HepG2 (cell line): ENCODE measurements at regions not wholly inside any gene's neighbourhood (a gene's known extent, or its start where the extent isn't known, plus 50 kb on each side); places are given as distances from the start of the nearest gene placed in this dataset.

Source experiments
- ATAC-seq: fragments of 200-7000 bp; cut with Tn5 transposase; 3 replicates; pipeline ENCODE4 v1.9.1; 2020; ENCODE audit warnings: mild to moderate bottlenecking, moderate library complexity
- BruUV-seq: library from RNA; stranded (reverse); fragments of 400-500 nt; replicated peaks from 2 replicates; lab custom pipeline; 2021; lab: Mats Ljungman, UMichigan
- CTCF ChIA-PET: fragments of 300-600 bp; formaldehyde crosslinking; extraction: SDS; loops from one replicate; lab custom pipeline; 2021; ENCODE audit warnings: low total read pairs, inconsistent platforms, low intra/inter-chr PET ratio; lab: Yijun Ruan, JAX
- POLR2A ChIA-PET: fragments of 350-600 bp; sonication (Branson Sonifier 250); formaldehyde crosslinking; loops from one replicate; lab custom pipeline; 2020; ENCODE audit warnings: antibody characterized with exemption, inconsistent platforms; lab: Yijun Ruan, JAX
- DNase-seq: peaks from one replicate; pipeline ENCODE4 v3.0.0-alpha.2; 2015; ENCODE audit warnings: low spot score
- FAIRE-seq: peaks from 3 replicates; lab custom pipeline; 2011; peaks lifted over from hg19 to GRCh38; lab: Jason Lieb, UNC
- H2AFZ ChIP-seq: one replicate; pipeline ENCODE4 v1.6.1; 2011; ENCODE audit warnings: low read length, inconsistent platforms
- H3K27ac ChIP-seq: fragments of 300-600 bp; 3 replicates; pipeline ENCODE4 v1.8.0; 2011; ENCODE audit warnings: mixed run types, mild to moderate bottlenecking, mixed read lengths, low read length, inconsistent platforms; ENCODE audit not compliant: insufficient read depth; ENCODE audit errors: extremely low read length
- H3K27me3 ChIP-seq, 2 experiments: fragments of 200-600 bp in 1 of 2; 2 replicates in 1 of 2; 3 replicates in 1 of 2; pipeline versions ENCODE4 v1.6.0 to v1.8.0; 2011; ENCODE audit warnings: low read length in 2 of 2, mild to moderate bottlenecking in 2 of 2, moderate library complexity in 2 of 2, inconsistent platforms in 1 of 2; ENCODE audit not compliant: insufficient read depth in 2 of 2, control insufficient read depth in 1 of 2
- H3K36me3 ChIP-seq, 2 experiments: fragments of 200-600 bp in 1 of 2; replicated peaks in 1 of 2; 2 replicates in 1 of 2; 3 replicates in 1 of 2; pipeline versions ENCODE4 v1.5.1 to v1.8.0; 2011; ENCODE audit warnings: low read length in 2 of 2, inconsistent platforms in 1 of 2; ENCODE audit not compliant: insufficient read depth in 2 of 2, control insufficient read depth in 1 of 2
- H3K4me1 ChIP-seq: 2 replicates; pipeline ENCODE4 v1.5.1; 2012; ENCODE audit warnings: low read length, inconsistent platforms; ENCODE audit not compliant: insufficient read depth
- H3K4me2 ChIP-seq: 2 replicates; pipeline ENCODE4 v1.6.0; 2011; ENCODE audit warnings: low read depth, low read length, inconsistent platforms
- H3K4me3 ChIP-seq, 3 experiments: fragments of 200-600 bp in 1 of 3; sonication (generic), shearing (Covaris generic) in 1 of 3; replicated peaks in 1 of 3; 2 replicates each; pipeline ENCODE4 v1.5.1; 2011 to 2016; ENCODE audit warnings: low read length in 3 of 3, inconsistent platforms in 2 of 3, low read depth in 2 of 3, mild to moderate bottlenecking in 2 of 3, control low read depth in 1 of 3, mixed read lengths in 1 of 3; ENCODE audit not compliant: insufficient read depth in 1 of 3
- H3K79me2 ChIP-seq: one replicate; pipeline ENCODE4 v1.6.1; 2011; ENCODE audit warnings: low read length, inconsistent platforms; ENCODE audit not compliant: insufficient read depth
- H3K9ac ChIP-seq: 2 replicates; pipeline ENCODE4 v1.6.0; 2011; ENCODE audit warnings: mild to moderate bottlenecking, low read depth, low read length, inconsistent platforms; ENCODE audit not compliant: insufficient read depth
- H3K9me3 ChIP-seq: 2 replicates; pipeline ENCODE4 v1.5.1; 2012; ENCODE audit warnings: mild to moderate bottlenecking, low read length
- H4K20me1 ChIP-seq: 2 replicates; pipeline ENCODE4 v1.6.0; 2011; ENCODE audit warnings: inconsistent platforms, mild to moderate bottlenecking, low read length, moderate library complexity; ENCODE audit not compliant: insufficient read depth
- CENPBD1 ChIP-seq: sonication (generic); formaldehyde crosslinking; IDR thresholded peaks from 2 replicates; pipeline ENCODE4 v1.8.0; 2022; ENCODE audit warnings: missing genetic modification reagents, low read depth, mild to moderate bottlenecking, borderline replicate concordance
- E2F2 ChIP-seq: sonication (generic); formaldehyde crosslinking; IDR thresholded peaks from 2 replicates; pipeline ENCODE4 v1.4.0; 2020; ENCODE audit warnings: missing genetic modification reagents, borderline replicate concordance
- HNRNPK ChIP-seq: fragments of 200-400 bp; formaldehyde crosslinking; IDR thresholded peaks from 2 replicates; pipeline ENCODE4 v1.6.1; 2018; ENCODE audit warnings: low read length, low read depth, moderate library complexity, mild to moderate bottlenecking; ENCODE audit not compliant: poor library complexity, severe bottlenecking
- RARA ChIP-seq: IDR thresholded peaks from 2 replicates; pipeline ENCODE4 v1.6.1; 2016; ENCODE audit warnings: missing genetic modification reagents, missing compliant biosample characterization
- REPIN1 ChIP-seq: sonication (generic); formaldehyde crosslinking; IDR thresholded peaks from 2 replicates; pipeline ENCODE4 v1.8.0; 2022; ENCODE audit warnings: missing genetic modification reagents, low read depth, mild to moderate bottlenecking, borderline replicate concordance
- SRSF4 ChIP-seq: fragments of 200-400 bp; formaldehyde crosslinking; IDR thresholded peaks from one replicate; pipeline ENCODE4 v1.6.1; 2018; ENCODE audit warnings: mild to moderate bottlenecking, low read depth, low read length, moderate library complexity; ENCODE audit not compliant: poor library complexity, severe bottlenecking
- YEATS2 ChIP-seq: sonication (generic); formaldehyde crosslinking; IDR thresholded peaks from 2 replicates; pipeline ENCODE4 v1.4.0; 2020; ENCODE audit warnings: missing genetic modification reagents, borderline replicate concordance
- ZNF12 ChIP-seq: sonication (generic); formaldehyde crosslinking; IDR thresholded peaks from 2 replicates; pipeline ENCODE4 v1.5.0; 2020; ENCODE audit warnings: missing genetic modification reagents
- ZNF121 ChIP-seq: sonication (generic); formaldehyde crosslinking; IDR thresholded peaks from 2 replicates; pipeline ENCODE4 v1.5.0; 2020; ENCODE audit warnings: mild to moderate bottlenecking, missing genetic modification reagents
- ZNF431 ChIP-seq: sonication (generic); formaldehyde crosslinking; IDR thresholded peaks from 2 replicates; pipeline ENCODE4 v1.9.0; 2022; ENCODE audit warnings: missing genetic modification reagents, low read depth, mild to moderate bottlenecking, borderline replicate concordance
- ZNF580 ChIP-seq: IDR thresholded peaks from 2 replicates; pipeline ENCODE4 v1.6.1; 2016; ENCODE audit warnings: low read depth, borderline replicate concordance
- ZNF678 ChIP-seq: sonication (generic); formaldehyde crosslinking; IDR thresholded peaks from 2 replicates; pipeline ENCODE4 v1.4.0; 2020; ENCODE audit warnings: mild to moderate bottlenecking, missing genetic modification reagents
- ZNF772 ChIP-seq: sonication (generic); formaldehyde crosslinking; IDR thresholded peaks from 2 replicates; pipeline ENCODE4 v1.5.0; 2020; ENCODE audit warnings: mild to moderate bottlenecking, missing genetic modification reagents
- WGBS: methylation state at CpG from one replicate; pipeline ENCODE4 v1.1.6; 2017; ENCODE audit warnings: low lambda C conversion rate; 5-methylcytosine and 5-hydroxymethylcytosine counted together
- in situ Hi-C: cut with HindIII; loops from 2 replicates; pipeline ENCODE4 v1.10.0; 2017; ENCODE audit warnings: low pct_unique_long_range_greater_than_20kb; ENCODE audit not compliant: extremely low pct_ligation_motif_present
- intact Hi-C: fragments of 100-400 bp; cut with micrococcal nuclease; formaldehyde crosslinking; loops from one replicate; pipeline ENCODE4 v1.10.0; 2022; ENCODE audit not compliant: unreplicated experiment
- TF ChIP-seq, protein P1 (sequence below), 2 experiments: fragments of 450-650 bp in 1 of 2; sonication (generic) in 1 of 2; formaldehyde crosslinking; IDR thresholded peaks; 2 replicates each; pipeline versions ENCODE4 v1.5.0 to v1.8.0; 2020 to 2022; ENCODE audit warnings: mild to moderate bottlenecking in 1 of 2, missing genetic modification reagents in 1 of 2

DNA sequence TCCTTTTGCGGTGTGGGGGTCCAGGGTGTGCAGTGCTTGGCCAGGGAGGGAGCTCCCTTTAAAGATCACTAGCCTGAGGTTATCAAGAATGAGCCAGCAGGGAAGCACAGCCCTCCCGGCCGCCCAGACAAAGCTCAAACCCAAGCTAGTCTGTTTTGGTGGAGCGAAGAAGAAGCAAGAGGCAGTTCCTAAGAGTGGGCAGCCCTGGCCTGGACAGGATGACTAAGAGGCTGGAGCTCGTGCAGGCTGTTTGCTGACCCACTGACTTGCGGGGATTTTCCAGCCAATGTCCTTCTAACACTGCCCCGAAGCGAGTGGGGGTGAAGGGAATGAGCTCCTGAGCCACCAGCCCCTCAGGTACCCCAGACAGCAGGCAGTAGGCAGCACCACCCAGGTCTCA, 134.4 kb downstream of the COPRS start:
- ATAC-seq (no peak; the same call in 1 of the 3 replicates), DNase-seq (no peak)
- H3K9ac ChIP-seq, result no peak overlapping the region
- H2AFZ ChIP-seq, result no peak overlapping the region
- POLR2A ChIA-PET, result no interaction called here
- H3K36me3 ChIP-seq, result no peaks in the 10 kb centered on the region
- H3K9me3 ChIP-seq, result no peaks in the 10 kb centered on the region
- peaks cover 1 to 8% of the 10 kb centered on the region in 2 experiments; a peak in 2 of 5 replicates for H3K27me3 ChIP-seq
- no peaks in the 10 kb centered on the region for H3K4me1 ChIP-seq
- H3K4me2 ChIP-seq, result no peak overlapping the region
- no peak overlapping the region for H3K4me3 ChIP-seq
- no TSS peak for BruUV-seq
- no peaks in the 10 kb centered on the region for H4K20me1 ChIP-seq
- CTCF ChIA-PET, result no interaction called here
- no peak for TF ChIP-seq ZNF121 (CRISPR knock-in tag)
- TF ChIP-seq CENPBD1 (CRISPR knock-in tag), result no peak
- no peak for TF ChIP-seq REPIN1
- no peak for TF ChIP-seq ZNF431 (CRISPR knock-in tag)
- TF ChIP-seq, protein P1, sequence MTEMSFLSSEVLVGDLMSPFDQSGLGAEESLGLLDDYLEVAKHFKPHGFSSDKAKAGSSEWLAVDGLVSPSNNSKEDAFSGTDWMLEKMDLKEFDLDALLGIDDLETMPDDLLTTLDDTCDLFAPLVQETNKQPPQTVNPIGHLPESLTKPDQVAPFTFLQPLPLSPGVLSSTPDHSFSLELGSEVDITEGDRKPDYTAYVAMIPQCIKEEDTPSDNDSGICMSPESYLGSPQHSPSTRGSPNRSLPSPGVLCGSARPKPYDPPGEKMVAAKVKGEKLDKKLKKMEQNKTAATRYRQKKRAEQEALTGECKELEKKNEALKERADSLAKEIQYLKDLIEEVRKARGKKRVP (CRISPR knock-in tag; IDR thresholded peaks at IDR 0.05), result no peak
- TF ChIP-seq E2F2, result no peak
- no peak for TF ChIP-seq ZNF772 (CRISPR knock-in tag)
- no peak for TF ChIP-seq RARA
- no peak for TF ChIP-seq ZNF678
- TF ChIP-seq ZNF580 (CRISPR knock-in tag), result no peak
- TF ChIP-seq SRSF4, result no peak
- TF ChIP-seq ZNF12, result no peak
- no peak for TF ChIP-seq HNRNPK
- TF ChIP-seq YEATS2 (CRISPR knock-in tag), result no peak
- TF ChIP-seq, all 625 proteins: peak for 0
- intact Hi-C loops (no loop called here), in situ Hi-C loops (no loop called here)
- Histone ChIP-seq H3K79me2 (no peaks in the 10 kb centered on the region), H3K27ac (no peak overlapping the region)
- 0% methylated on average over 1 of the region's 8 CpGs for WGBS
- FAIRE-seq, result no peak
